ENCODE measurements at regions not wholly inside any gene's neighbourhood (a gene's known extent, or its start where the extent isn't known, plus 50 kb on each side); places are given as distances from the start of the nearest gene placed in this dataset.

- TF ChIP-seq YY1 (IDR thresholded peaks at IDR 0.05; ENCODE audit: insufficient read depth, insufficient read length) (no peak), ZNF274 (IDR thresholded peaks at IDR 0.05; ENCODE audit: low read depth, low read length) (no peak)
Measured at GRCh38 chr5:118486647-118487225, 501.6 kb downstream of the DTWD2 start.

All from NT2/D1 (cell line).